ENCODE measurements at regions not wholly inside any gene's neighbourhood (a gene's known extent, or its start where the extent isn't known, plus 50 kb on each side); places are given as distances from the start of the nearest gene placed in this dataset.

DNA sequence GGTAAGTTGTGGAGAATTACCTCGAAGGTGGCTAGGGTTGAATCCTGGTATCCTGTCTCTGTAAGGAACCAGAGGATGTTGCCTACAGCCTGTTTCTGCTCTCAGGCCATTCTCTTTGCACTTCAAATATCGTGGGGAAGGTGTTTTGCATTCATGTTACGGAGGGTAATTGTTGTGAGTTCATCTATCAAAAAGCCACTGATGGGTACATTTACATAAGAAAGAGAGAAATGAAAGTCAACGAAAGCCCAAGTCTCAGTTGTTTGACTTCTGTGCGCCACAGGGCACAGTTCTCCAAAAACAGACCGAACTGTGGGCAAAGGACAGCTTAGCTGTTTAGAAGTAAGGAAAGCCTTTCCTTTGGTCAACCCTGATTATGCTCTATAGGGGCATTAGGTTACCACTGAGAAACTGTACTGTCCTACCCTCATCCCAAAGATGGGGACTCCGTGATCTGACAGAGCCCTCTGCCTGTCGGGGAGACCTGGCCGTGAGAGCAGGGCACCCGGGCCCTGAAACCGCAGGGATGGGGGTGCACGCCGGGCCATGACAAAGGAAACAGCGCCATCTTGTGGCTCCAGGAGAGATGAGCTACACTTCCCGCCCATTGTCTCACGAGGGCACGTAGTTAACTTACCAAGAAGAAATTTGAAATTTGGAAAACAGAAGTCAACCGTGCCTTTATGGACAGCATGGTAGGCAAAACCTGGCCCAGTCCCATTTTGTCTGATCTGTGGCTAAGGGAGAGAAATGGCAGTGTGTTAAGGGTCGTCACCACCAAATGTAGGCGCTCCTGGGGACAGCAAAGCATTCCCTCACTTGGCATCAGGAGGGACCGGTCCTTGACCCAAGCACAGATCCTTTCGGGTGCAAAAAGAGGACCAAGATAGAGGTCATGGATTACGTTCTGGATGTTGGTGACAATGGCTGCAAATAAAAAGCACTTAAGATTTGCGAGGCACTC, 74.5 kb upstream of the DYNLRB2 start:
- no peak overlapping the region for H3K27ac Mint-ChIP-seq (ENCODE audit: unreplicated experiment)
- H3K4me1 Mint-ChIP-seq (ENCODE audit: unreplicated experiment), result peaks cover 3% of the 10 kb centered on the region
- H3K27me3 Mint-ChIP-seq (ENCODE audit: unreplicated experiment), result peaks cover 17% of the 10 kb centered on the region
- no peak overlapping the region for H3K4me3 Mint-ChIP-seq (ENCODE audit: unreplicated experiment)
- DNase-seq (ENCODE audit: extremely low spot score, unreplicated experiment), result peak; percentile 86
- TF ChIP-seq, protein P1, sequence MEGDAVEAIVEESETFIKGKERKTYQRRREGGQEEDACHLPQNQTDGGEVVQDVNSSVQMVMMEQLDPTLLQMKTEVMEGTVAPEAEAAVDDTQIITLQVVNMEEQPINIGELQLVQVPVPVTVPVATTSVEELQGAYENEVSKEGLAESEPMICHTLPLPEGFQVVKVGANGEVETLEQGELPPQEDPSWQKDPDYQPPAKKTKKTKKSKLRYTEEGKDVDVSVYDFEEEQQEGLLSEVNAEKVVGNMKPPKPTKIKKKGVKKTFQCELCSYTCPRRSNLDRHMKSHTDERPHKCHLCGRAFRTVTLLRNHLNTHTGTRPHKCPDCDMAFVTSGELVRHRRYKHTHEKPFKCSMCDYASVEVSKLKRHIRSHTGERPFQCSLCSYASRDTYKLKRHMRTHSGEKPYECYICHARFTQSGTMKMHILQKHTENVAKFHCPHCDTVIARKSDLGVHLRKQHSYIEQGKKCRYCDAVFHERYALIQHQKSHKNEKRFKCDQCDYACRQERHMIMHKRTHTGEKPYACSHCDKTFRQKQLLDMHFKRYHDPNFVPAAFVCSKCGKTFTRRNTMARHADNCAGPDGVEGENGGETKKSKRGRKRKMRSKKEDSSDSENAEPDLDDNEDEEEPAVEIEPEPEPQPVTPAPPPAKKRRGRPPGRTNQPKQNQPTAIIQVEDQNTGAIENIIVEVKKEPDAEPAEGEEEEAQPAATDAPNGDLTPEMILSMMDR (IDR thresholded peaks at IDR 0.05), result peak; percentile 99
- no peaks in the 10 kb centered on the region for H3K36me3 Mint-ChIP-seq (ENCODE audit: unreplicated experiment)
- no peaks in the 10 kb centered on the region for H3K9me3 Mint-ChIP-seq (ENCODE audit: unreplicated experiment)

DNA sequence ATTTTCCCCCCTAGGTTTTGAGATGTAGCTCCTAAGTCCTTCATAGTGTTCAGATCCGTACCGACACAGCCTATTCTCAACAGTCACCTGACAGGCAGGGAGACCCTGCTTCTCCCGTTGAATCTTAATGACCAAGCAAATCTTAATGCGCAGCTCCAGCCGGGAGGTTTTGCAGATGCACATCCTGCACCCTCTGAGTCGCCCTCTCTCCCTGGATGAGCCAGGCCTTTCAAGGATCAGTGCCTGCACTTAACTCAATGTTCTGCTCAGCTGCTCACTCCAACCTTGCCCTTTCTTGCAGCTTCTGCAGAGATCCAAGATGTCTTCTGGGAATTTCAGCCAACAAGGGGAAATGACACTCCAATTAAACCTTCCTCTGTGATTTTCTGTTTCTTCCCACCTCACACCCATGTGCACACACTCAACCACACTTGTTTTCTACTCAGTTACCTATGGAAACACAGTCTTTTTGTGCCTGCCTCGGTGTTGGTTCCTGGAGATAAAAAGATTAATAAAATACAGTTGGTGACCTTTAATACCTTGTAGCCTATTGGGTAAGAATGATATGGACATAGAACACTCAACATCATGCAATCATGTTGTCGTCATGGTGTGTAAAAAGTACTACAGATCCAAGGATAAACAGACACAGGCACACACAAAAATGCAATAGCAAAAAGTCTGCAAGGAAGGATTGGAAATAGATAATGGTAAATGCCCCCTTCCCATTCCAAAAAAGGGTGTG, 76.9 kb upstream of the DYNLRB2 start:
- TF ChIP-seq, protein P1 (IDR thresholded peaks at IDR 0.05), result no peak
- no peaks in the 10 kb centered on the region for H3K9me3 Mint-ChIP-seq (ENCODE audit: unreplicated experiment)
- H3K4me1 Mint-ChIP-seq (ENCODE audit: unreplicated experiment), result peaks cover 11% of the 10 kb centered on the region
- H3K27me3 Mint-ChIP-seq (ENCODE audit: unreplicated experiment), result peaks cover 9% of the 10 kb centered on the region
- no peak for DNase-seq (ENCODE audit: extremely low spot score, unreplicated experiment)
- no peak overlapping the region for H3K27ac Mint-ChIP-seq (ENCODE audit: unreplicated experiment)
- no peaks in the 10 kb centered on the region for H3K36me3 Mint-ChIP-seq (ENCODE audit: unreplicated experiment)
- H3K4me3 Mint-ChIP-seq (ENCODE audit: unreplicated experiment), result no peak overlapping the region

DNA sequence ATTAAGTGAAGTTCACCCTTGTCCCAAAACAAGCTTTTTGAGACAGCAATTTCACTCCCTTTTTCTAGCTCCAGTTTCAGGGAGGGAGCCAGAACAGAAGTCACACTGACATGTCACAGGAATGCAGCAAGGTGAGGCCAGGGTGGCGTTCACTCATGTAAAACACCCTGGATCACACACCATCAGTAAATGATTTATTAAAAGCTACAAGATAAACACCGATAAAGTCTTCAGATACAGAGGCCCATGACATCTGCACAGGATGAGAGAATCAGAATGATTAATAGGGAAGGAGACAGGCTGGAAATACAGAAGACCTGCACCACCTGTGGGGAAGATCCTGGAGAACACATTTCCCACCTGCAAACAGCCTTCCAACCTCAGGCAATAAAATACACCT, 77.5 kb upstream of the DYNLRB2 start:
- DNase-seq (ENCODE audit: extremely low spot score, unreplicated experiment), result no peak
- TF ChIP-seq, protein P1 (IDR thresholded peaks at IDR 0.05), result no peak
- no peaks in the 10 kb centered on the region for H3K36me3 Mint-ChIP-seq (ENCODE audit: unreplicated experiment)
- no peaks in the 10 kb centered on the region for H3K9me3 Mint-ChIP-seq (ENCODE audit: unreplicated experiment)
- H3K4me1 Mint-ChIP-seq (ENCODE audit: unreplicated experiment), result peaks cover 11% of the 10 kb centered on the region
- no peak overlapping the region for H3K27ac Mint-ChIP-seq (ENCODE audit: unreplicated experiment)
- H3K27me3 Mint-ChIP-seq (ENCODE audit: unreplicated experiment), result peaks cover 5% of the 10 kb centered on the region
- H3K4me3 Mint-ChIP-seq (ENCODE audit: unreplicated experiment), result no peak overlapping the region

DNA sequence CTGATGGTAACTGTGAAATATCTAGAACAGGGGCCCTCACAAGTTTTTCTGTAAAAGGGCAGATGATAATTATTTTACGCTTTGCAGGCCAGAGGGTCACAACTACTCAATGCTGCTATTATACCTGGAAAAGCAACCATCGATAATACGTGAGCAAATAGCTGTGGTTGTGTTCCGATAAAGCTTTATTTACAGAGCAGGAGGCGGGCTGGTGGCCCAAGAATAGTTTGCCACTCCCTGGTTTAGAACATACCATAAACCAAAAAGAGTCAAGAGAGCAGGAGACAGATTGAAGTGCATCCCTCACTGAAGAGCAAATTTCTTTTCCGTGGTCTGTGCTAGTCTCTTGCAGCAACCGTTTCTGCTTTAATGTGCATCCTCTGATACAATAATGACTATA, 77.9 kb upstream of the DYNLRB2 start:
- no peaks in the 10 kb centered on the region for H3K9me3 Mint-ChIP-seq (ENCODE audit: unreplicated experiment)
- DNase-seq (ENCODE audit: extremely low spot score, unreplicated experiment), result no peak
- peaks cover under 1% of the 10 kb centered on the region for H3K27me3 Mint-ChIP-seq (ENCODE audit: unreplicated experiment)
- TF ChIP-seq, protein P1 (IDR thresholded peaks at IDR 0.05), result no peak
- H3K36me3 Mint-ChIP-seq (ENCODE audit: unreplicated experiment), result no peaks in the 10 kb centered on the region
- no peak overlapping the region for H3K4me3 Mint-ChIP-seq (ENCODE audit: unreplicated experiment)
- no peak overlapping the region for H3K27ac Mint-ChIP-seq (ENCODE audit: unreplicated experiment)
- peaks cover 11% of the 10 kb centered on the region for H3K4me1 Mint-ChIP-seq (ENCODE audit: unreplicated experiment)

DNA sequence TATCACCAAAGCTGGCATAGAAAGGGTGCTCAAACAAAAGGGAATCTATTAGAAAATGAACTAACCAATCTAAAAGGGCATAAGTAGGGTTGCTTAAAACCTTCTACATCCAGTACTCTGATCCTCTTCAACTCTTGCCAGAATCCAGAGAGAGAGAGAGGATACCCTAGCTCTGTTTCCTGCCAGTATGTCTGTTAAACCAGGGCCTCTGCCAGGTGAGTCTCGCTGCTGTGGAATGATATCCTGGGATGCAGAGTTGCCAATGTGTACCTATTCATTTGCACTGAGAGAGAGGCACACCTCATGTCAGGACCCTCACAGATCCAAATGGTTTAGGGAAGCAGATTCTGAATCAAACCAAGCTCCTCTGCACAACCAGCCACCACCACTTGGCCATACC, 79.8 kb upstream of the DYNLRB2 start:
- DNase-seq (ENCODE audit: extremely low spot score, unreplicated experiment), result no peak
- TF ChIP-seq, protein P1 (IDR thresholded peaks at IDR 0.05), result no peak
- Mint-ChIP-seq H3K36me3 (ENCODE audit: unreplicated experiment) (no peaks in the 10 kb centered on the region), H3K27ac (ENCODE audit: unreplicated experiment) (no peak overlapping the region), H3K27me3 (ENCODE audit: unreplicated experiment) (no peaks in the 10 kb centered on the region), H3K4me3 (ENCODE audit: unreplicated experiment) (no peak overlapping the region), H3K9me3 (ENCODE audit: unreplicated experiment) (no peaks in the 10 kb centered on the region), H3K4me1 (ENCODE audit: unreplicated experiment) (peaks cover 8% of the 10 kb centered on the region)

Data from osteocyte (in vitro differentiated cells).